OCI-LY3 (cell line): ENCODE measurements at regions not wholly inside any gene's neighbourhood (a gene's known extent, or its start where the extent isn't known, plus 50 kb on each side); places are given as distances from the start of the nearest gene placed in this dataset.

Experiments
- H2AFZ ChIP-seq: fragments of 200-600, 300-600 bp; shearing (Covaris generic); 2 replicates; pipeline ENCODE4 v1.6.0; 2014; ENCODE audit warnings: antibody characterized with exemption, low read depth, low read length
- H3K27ac ChIP-seq: fragments of 200-600, 300-600 bp; sonication (generic); 2 replicates; pipeline ENCODE4 v1.5.1; 2014; ENCODE audit warnings: mild to moderate bottlenecking, low read length, moderate library complexity, mixed read lengths
- H3K27me3 ChIP-seq: fragments of 200-600, 300-600 bp; sonication (generic); 2 replicates; pipeline ENCODE4 v1.6.1; 2014; ENCODE audit warnings: low read depth, low read length, mixed read lengths
- H3K36me3 ChIP-seq: fragments of 200-600, 300-600 bp; sonication (generic); replicated peaks from 2 replicates; pipeline ENCODE3; 2014; ENCODE audit warnings: low read depth, low read length, mixed read lengths
- H3K4me1 ChIP-seq: fragments of 300-600, 200-600 bp; sonication (generic); 2 replicates; pipeline ENCODE4 v1.6.1; 2014; ENCODE audit warnings: low read length, mixed read lengths
- H3K4me2 ChIP-seq: fragments of 200-600, 300-600 bp; sonication (generic); 2 replicates; pipeline ENCODE4 v1.6.1; 2014; ENCODE audit warnings: low read length, mixed read lengths
- H3K4me3 ChIP-seq: fragments of 300-600, 200-600 bp; sonication (generic); 2 replicates; pipeline ENCODE4 v1.5.1; 2014; ENCODE audit warnings: antibody characterized with exemption, mild to moderate bottlenecking, low read length, moderate library complexity
- H3K79me2 ChIP-seq: fragments of 300-600, 200-600 bp; shearing (Covaris generic); 2 replicates; pipeline ENCODE4 v1.6.1; 2014; ENCODE audit warnings: mild to moderate bottlenecking, low read length, mixed read lengths
- H3K9ac ChIP-seq: fragments of 300-600, 200-600 bp; shearing (Covaris generic); 2 replicates; pipeline ENCODE4 v1.6.0; 2014; ENCODE audit warnings: mild to moderate bottlenecking, low read length, moderate library complexity
- H3K9me3 ChIP-seq: fragments of 200-600, 300-600 bp; shearing (Covaris generic); 2 replicates; pipeline ENCODE4 v1.6.1; 2014; ENCODE audit warnings: low read length, mixed read lengths; ENCODE audit not compliant: insufficient read depth
- H4K20me1 ChIP-seq: fragments of 200-600, 300-600 bp; sonication (generic); 2 replicates; pipeline ENCODE4 v1.6.1; 2016; ENCODE audit warnings: low read length, mixed read lengths; ENCODE audit not compliant: insufficient read depth
- EZH2phosphoT487 ChIP-seq: fragments of 200-600 bp; shearing (Covaris generic); IDR thresholded peaks from 2 replicates; pipeline ENCODE4 v1.6.1; 2018; ENCODE audit warnings: antibody characterized with exemption, mixed run types, low read depth
- TF ChIP-seq, protein P1 (sequence below): fragments of 200-600, 300-600 bp; sonication (generic); IDR thresholded peaks from 2 replicates; pipeline ENCODE4 v1.5.1; 2014; ENCODE audit warnings: antibody characterized with exemption, low read length, low read depth

DNA sequence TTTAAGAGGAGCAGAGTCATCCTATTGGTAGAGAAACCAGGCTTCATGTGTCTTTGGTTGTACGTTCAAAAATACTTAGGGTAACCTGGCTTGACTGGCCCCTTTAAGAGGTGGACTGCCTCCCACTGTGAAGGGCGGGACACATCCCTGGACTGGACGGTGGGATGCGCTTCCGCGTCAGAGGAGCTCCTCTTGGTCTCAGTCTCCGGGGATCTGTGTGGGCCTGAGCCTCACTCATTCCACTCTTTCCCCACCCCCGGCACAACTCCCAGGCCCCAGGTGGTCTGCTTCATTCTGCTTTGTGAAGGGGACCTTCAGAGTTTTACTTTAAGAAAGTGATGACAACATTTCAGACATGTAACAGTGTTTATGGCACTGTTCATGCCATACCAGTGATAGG is 601.1 kb downstream of the IRX1 start:
- no peak overlapping the region for H3K9ac ChIP-seq
- no peak for TF ChIP-seq EZH2phosphoT487
- TF ChIP-seq, protein P1, sequence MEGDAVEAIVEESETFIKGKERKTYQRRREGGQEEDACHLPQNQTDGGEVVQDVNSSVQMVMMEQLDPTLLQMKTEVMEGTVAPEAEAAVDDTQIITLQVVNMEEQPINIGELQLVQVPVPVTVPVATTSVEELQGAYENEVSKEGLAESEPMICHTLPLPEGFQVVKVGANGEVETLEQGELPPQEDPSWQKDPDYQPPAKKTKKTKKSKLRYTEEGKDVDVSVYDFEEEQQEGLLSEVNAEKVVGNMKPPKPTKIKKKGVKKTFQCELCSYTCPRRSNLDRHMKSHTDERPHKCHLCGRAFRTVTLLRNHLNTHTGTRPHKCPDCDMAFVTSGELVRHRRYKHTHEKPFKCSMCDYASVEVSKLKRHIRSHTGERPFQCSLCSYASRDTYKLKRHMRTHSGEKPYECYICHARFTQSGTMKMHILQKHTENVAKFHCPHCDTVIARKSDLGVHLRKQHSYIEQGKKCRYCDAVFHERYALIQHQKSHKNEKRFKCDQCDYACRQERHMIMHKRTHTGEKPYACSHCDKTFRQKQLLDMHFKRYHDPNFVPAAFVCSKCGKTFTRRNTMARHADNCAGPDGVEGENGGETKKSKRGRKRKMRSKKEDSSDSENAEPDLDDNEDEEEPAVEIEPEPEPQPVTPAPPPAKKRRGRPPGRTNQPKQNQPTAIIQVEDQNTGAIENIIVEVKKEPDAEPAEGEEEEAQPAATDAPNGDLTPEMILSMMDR, result no peak
- no peak overlapping the region for H3K4me2 ChIP-seq
- H3K36me3 ChIP-seq, result no peaks in the 10 kb centered on the region
- H3K27me3 ChIP-seq, result no peaks in the 10 kb centered on the region
- no peaks in the 10 kb centered on the region for H3K79me2 ChIP-seq
- H2AFZ ChIP-seq, result no peak overlapping the region
- H3K4me3 ChIP-seq, result no peak overlapping the region
- no peaks in the 10 kb centered on the region for H3K9me3 ChIP-seq
- H4K20me1 ChIP-seq, result no peaks in the 10 kb centered on the region
- no peaks in the 10 kb centered on the region for H3K4me1 ChIP-seq
- H3K27ac ChIP-seq, result no peak overlapping the region

DNA sequence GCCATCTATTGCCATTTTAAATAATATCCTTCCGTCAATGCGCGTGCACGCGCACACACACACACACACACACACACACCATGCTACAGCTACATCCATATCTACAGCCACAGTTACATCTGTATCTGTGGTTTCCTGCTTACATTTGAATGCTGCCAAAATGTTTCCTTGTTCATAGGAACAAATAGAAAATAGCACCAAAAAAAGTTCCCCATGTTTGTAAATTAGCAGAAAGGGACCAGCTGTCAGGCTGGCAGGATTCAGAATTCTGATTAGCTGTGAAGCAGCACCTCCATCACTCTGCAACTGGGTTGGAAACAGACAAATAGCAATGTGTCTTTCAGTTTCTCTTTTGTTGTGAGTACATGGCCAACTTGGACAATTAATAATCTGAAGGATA is 601.5 kb downstream of the IRX1 start:
- no peaks in the 10 kb centered on the region for H4K20me1 ChIP-seq
- no peaks in the 10 kb centered on the region for H3K27me3 ChIP-seq
- no peak overlapping the region for H3K4me2 ChIP-seq
- no peak overlapping the region for H3K9ac ChIP-seq
- no peak overlapping the region for H3K4me3 ChIP-seq
- no peaks in the 10 kb centered on the region for H3K36me3 ChIP-seq
- TF ChIP-seq EZH2phosphoT487, result no peak
- TF ChIP-seq, protein P1, result no peak
- no peak overlapping the region for H2AFZ ChIP-seq
- H3K79me2 ChIP-seq, result no peaks in the 10 kb centered on the region
- no peaks in the 10 kb centered on the region for H3K4me1 ChIP-seq
- no peaks in the 10 kb centered on the region for H3K9me3 ChIP-seq
- no peak overlapping the region for H3K27ac ChIP-seq

DNA sequence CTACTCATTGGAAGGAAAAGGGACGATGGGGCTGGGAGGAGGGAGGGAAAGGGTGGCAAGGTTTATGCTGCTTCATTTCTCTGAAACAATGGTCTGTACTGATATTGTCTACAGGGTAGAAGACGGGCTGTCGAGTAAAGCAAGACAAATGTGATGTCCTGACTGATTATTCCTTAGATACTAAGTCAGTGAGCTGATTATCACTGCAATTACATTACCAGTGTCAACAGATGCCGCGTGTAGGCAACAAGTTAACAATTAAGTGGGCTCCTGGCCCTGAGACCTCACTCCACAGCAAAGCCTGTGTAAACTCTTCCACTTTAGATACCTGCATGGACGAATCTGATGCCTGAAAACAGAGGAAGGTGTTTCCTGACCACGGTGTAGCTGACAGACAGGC is 602.8 kb downstream of the IRX1 start:
- Histone ChIP-seq H3K9me3 (no peaks in the 10 kb centered on the region), H3K4me3 (no peak overlapping the region), H3K4me1 (no peaks in the 10 kb centered on the region), H3K27ac (no peak overlapping the region), H2AFZ (no peak overlapping the region), H4K20me1 (no peaks in the 10 kb centered on the region), H3K4me2 (no peak overlapping the region), H3K27me3 (no peaks in the 10 kb centered on the region), H3K9ac (no peak overlapping the region), H3K36me3 (no peaks in the 10 kb centered on the region), H3K79me2 (no peaks in the 10 kb centered on the region)
- TF ChIP-seq, protein P1, result no peak
- no peak for TF ChIP-seq EZH2phosphoT487

DNA sequence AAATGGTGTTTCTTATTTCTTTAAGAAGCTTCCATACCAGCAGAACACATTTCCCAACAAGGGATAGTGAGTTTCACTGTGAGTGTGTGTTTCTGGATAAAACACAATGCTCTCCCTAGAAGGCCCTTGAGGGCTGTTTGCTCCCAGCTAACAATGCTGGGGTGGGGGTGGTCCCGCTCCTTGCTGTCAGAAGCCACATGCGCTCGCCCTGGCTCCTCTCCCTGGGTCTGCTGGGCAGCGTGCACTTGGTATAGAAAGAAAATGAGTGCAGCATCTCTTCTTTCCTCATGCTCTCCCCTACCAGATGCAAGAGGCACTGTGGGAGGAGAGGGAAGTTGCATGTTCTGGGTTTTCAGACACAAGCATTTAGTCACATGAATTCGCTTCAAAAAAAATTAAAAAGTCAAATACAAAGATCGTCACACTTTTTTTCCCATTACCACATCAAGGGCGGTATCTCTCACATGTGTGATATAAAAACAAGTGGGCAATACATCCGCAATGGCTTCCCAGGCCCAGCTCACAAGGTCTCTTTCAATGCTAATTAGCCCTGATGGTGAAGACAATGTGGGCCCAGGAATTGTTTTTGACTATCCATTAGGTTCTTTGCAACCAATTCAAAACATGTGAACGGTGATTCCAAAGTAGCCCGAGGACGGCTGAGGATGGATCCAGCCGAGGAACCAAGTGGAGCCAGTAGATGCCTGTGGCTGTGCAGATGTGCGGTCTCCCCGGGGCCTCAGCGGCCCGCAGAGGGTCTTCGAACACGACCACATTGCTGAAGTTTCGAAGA is 603.6 kb downstream of the IRX1 start:
- H3K9ac ChIP-seq, result no peak overlapping the region
- H3K79me2 ChIP-seq, result no peaks in the 10 kb centered on the region
- no peak overlapping the region for H2AFZ ChIP-seq
- no peak overlapping the region for H3K4me2 ChIP-seq
- H3K4me1 ChIP-seq, result no peaks in the 10 kb centered on the region
- no peak overlapping the region for H3K4me3 ChIP-seq
- H3K36me3 ChIP-seq, result no peaks in the 10 kb centered on the region
- TF ChIP-seq, protein P1, result no peak
- TF ChIP-seq EZH2phosphoT487, result no peak
- H4K20me1 ChIP-seq, result no peaks in the 10 kb centered on the region
- no peaks in the 10 kb centered on the region for H3K27me3 ChIP-seq
- no peaks in the 10 kb centered on the region for H3K9me3 ChIP-seq
- H3K27ac ChIP-seq, result no peak overlapping the region
